Activated T-cell treated with anti-CD3 and anti-CD28 coated beads for 24 hours (primary cell): ENCODE measurements at regions not wholly inside any gene's neighbourhood (a gene's known extent, or its start where the extent isn't known, plus 50 kb on each side); places are given as distances from the start of the nearest gene placed in this dataset.
"Not testable (repeated sequence)": the region's sequence is repeated elsewhere in the genome, so short reads cannot be mapped to it uniquely, and the experiment has no call there.

ENCODE experiments used
- DNase-seq: peaks from one replicate; pipeline ENCODE4 v3.0.0-alpha.2; 2020; ENCODE audit warnings: low read depth

GRCh38 chr1:58251430-58252073 lies 295.0 kb downstream of the OMA1 start:
- no peak for DNase-seq

DNA sequence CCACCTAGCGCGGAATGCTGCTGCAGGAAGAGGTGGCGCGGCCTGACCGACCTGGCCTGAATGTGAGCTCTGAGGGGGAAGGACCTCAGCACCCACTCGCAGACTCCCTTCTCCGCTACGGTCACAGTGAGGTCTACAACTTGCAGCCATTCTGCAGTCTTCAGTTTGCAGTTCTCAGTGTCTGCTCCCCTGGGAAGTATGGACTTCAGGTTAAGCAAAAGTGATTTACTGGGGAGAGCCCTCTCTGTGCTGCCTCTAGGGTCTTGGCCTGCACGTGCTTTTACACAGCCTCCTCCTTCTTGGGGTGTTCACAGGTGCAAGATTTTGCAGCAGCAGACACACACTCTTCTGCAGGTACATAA lies 296.0 kb downstream of the OMA1 start:
- no peak for DNase-seq

DNA sequence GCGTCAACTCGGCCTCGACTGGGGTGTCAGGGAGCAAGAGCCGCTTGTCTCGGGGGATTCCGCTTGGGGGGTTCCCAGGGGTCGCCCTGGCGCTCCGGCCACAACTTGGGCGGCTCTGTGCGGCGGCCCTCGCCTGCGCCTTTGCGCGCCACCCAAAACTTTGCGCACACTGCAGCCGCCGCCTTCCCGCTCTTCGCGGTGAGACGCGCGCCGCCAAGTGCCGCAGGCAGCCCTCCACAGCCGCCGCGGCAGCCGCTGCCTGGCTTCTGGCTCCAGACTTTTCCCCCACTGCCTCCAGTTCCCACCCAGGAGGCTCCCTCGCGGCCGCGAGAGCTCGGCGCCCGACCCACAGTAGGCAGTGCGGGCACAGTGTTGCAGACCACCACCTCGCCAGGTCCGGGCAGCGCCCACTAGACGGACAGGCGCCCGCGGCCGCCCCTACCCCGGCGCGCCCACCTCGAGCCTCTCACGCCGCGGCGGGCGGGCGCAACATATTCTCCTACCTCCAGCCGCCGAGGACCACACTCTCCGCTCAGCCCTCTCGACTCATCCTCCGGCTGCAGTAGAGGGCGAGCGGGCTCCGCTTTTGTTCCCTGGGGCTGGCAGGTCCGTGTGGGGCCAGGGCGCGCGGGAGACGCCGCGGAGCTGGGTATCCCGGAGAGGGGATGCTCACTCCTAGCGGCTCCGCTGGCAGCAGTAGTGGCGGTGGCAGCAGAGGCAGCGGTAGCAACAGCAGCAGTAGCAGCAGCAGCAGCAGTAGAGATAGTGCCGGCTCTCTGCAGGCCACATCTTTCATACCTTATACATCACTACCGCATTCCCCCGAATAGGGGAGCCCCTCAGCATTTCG lies 296.6 kb downstream of the OMA1 start:
- DNase-seq = no peak

DNA sequence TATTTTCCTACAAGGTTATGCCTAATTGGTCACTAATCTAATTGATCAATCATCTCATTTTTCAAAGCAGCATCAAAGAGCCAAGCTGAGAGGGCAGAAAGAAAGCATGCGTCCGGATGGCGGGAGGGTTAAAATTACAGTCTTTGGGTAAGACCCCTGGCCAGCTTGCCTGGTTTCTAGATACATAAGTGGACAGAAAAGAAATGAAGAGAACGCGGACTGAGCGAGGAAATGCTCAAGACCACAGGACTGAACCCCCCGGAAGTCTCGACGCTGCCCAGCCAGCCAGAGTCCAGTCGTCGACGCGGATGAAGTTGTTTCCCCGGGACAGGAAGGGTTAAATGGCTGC lies 297.2 kb downstream of the OMA1 start:
- no peak for DNase-seq

DNA sequence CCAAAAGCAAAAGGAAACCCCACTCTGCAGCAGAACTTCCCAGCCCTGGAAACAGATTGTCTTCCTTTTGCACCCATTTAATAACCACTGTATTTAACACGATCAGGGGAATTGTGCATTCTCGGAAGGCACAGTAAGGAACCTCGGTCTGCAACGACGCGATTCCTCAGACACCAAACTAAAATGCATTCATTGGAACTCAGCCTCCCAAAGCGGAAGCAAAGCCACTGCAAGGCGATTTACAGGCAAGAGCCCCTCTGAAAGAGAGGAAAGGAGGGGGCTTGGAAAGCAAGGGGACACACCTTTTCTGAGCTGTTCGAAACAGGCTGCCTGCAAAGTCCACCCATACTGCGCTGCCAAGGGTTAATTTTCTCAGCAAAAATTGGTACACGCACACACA lies 297.7 kb downstream of the OMA1 start:
- DNase-seq = no peak

GRCh38 chr1:58248072-58248471 lies 298.5 kb downstream of the OMA1 start:
- no peak for DNase-seq

GRCh38 chr1:58246549-58246948 lies 300.0 kb downstream of the OMA1 start:
- DNase-seq = no peak

DNA sequence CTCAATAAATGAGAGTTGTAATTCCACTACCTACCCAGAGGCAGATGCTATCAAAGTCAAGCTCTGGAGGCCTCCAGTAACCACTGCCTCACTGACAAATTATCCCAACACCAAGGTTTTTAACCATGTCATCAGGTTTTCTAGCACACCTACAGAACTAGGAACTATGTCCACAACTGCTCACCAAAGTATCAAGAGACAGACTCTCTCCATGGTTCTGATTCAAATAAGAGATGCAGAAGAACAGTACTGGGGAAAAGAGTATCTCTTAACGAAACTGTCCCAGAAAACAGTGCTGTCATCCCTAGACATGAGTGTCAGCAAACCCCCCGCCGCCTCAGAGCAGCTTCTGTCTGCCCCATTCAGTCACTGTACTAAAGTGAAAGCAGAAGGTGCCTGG lies 301.7 kb downstream of the OMA1 start:
- no peak for DNase-seq

GRCh38 chr1:58238846-58239245 lies 307.7 kb downstream of the OMA1 start:
- no peak for DNase-seq

- no peak for DNase-seq
Measured at GRCh38 chr1:58233729-58234128, 312.8 kb downstream of the OMA1 start.

DNA sequence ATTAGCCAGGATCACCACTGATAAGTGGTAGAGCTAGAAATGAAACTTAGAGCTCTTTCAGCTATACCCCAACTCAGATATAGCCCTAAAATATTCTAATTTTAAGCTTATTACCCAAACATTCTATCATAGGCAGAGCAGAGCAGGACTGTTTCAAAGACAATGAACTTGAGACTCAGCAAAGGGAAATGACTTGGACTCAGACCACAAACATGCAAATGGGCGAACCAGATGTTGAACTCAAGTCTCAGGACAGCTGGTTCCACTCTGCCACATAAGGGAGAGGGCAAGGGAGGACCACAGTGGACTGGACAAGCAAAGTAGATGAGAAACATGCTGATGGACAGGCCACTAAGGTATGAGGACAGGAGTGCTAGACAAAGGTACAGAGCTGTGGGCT lies 315.3 kb downstream of the OMA1 start:
- no peak for DNase-seq

DNA sequence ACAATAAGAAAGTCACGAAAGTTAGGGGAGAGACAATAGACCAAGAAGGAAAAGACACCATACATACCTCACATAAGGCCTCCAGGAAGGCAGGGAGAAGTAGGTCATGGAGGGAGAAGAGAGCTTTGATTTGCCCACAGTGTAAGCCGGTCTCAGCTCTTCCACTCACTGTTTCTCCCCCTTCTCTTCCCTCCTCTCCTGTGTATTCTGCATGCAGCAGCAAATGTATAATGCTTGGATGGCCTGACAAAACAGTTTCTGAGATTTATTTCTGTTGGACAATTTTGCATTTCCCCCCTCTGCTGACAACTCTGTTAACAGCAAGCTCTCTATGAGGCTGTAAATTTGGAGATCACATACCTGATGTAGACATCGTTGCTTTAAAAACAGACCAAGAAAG lies 318.9 kb downstream of the OMA1 start:
- no peak for DNase-seq

DNA sequence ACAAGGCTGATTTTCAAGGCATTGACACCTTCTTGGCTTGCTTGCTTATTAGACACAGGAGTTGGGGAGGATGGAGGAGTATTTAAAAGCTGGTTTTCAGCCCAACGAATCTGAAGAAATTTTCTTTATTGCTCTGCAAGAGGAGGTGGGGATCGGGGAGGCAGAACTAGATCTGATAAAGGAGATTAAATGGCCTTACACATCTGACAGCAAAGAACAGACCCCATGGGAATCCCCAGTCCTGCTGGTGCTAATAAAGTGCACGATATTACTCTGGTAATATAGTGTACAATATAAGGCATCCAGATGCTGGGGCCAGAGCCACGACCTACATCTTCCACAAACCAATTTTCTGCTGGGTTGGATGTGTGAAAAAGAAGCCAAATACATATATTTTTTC lies 323.0 kb downstream of the OMA1 start:
- no peak for DNase-seq

GRCh38 chr1:58220836-58221472 lies 325.6 kb downstream of the OMA1 start:
- no peak for DNase-seq

DNA sequence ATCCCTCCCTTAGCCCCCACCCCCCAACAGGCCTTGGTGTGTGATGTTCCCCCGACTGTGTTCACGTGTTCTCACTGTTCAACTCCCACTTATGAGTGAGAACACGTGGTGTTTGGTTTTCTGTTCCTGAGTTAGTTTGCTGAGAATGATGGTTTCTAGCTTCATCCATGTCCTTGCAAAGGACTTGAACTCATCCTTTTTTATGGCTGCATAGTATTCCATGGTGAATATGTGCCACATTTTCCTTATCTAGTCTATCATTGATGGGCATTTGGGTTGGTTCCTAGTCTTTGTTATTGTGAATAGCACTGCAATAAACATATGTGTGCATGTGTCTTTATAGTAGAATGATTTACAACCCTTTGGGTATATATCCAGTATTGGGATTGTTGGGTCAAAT lies 330.4 kb downstream of the OMA1 start:
- not testable (repeated sequence) for DNase-seq

DNA sequence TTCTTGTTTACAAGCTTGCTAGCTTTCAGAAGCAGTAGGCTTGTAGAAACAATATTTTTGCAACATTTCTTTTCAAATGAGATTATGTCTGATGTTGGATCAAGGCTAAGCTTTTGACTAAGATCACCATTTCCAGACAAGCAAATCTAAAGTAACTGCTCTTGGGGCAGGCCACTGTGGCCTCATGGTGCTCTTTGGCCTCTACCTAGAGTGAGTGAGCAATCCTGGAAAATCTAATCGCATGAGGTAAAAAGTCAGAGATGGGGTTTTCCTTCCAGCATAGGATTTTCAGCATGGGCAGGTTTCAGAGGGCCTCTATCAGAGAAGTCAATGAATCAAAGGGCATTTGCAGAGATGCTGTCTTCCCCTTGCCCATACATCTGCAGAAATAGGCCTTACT lies 331.9 kb downstream of the OMA1 start:
- no peak for DNase-seq

- DNase-seq = no peak
Measured at GRCh38 chr1:58211869-58212268, 334.7 kb downstream of the OMA1 start.

GRCh38 chr1:58209575-58209974 lies 337.0 kb downstream of the OMA1 start:
- DNase-seq = no peak

- no peak for DNase-seq
Measured at GRCh38 chr1:58206749-58207148, 339.8 kb downstream of the OMA1 start.

DNA sequence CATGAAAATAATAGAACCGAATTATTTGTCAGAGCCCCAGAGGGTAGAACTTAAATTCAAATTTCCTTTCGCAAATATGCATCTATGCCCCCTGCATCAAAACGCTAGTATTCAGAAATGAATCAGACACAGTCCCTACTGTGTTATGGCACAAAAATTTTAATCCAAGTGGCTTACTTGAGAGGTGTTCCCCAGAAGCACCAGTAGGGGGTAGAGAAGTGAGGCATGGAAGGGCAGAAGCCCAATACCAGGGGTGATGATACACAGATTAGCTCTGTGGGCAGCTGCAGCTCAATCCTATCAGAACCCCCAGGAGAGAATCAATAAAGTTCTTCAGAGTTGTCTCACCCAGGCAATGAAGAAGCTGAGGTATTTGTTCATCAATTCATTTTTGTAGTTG lies 342.2 kb downstream of the OMA1 start:
- no peak for DNase-seq

DNA sequence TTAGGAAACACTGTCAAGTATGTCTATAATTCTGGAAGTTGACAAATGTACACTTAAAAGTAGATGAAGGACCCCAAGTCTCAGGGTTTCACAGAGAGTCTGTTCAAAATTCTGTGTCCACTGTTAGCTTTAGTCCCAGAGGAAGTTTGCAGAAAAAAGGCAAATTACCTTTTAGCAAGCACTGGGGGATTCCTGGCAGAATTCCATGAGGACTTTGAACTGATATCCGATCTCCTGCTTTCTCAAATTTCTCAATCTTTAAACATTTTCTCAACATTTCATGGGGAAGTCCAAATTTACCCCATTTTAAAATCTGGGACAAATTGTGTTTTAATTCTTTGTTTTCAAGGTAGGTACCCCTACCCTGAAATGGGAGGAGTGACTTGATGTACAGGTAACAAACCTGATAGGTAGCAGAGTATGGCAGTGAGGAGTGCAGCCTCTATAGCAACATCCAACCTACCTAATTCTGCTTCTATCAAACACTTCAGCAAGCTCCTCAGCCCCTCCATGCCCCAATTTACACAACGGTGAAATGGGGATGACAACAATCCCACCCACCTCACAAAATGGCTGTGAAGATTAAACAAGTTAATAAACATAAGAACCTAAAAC lies 344.9 kb downstream of the OMA1 start:
- no peak for DNase-seq

DNA sequence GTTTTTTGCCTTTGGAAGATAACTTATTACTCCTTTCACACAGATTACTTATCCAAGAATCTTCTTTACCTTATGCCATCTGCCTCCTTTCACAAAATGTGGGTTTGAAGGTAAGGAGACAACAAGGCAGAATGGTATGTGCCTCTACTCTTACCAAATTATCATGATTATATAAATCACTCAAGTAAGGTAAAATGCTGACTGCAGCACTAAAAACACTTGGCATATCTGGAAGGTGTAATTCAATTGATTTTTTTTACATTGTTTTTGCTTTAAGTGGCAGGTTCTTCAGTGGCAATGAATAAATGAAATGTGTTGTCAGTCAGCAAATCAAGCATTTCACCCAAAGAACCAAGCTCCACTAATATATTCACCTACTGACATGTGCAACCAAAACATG lies 346.1 kb downstream of the OMA1 start:
- no peak for DNase-seq

DNA sequence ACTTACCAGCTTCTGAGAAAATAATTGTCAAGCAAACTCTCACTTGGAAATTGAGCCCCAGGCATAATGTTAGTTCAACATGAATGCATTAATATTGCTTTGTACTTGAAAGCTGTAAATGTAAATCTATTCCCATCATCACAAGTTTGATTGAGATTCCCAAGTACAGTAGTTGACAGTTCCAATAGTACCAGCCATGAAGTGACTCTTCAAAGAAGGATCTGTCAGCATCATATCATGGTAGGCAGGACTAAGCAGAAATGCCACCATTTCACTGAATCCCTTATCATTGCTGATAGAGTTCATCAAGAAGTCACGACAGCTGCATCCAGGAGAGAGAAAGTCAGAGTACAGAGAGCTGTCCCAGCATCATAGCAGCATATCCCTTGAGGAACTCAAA lies 348.7 kb downstream of the OMA1 start:
- DNase-seq = no peak
